GM19455 (cell line): ENCODE measurements at regions not wholly inside any gene's neighbourhood (a gene's known extent, or its start where the extent isn't known, plus 50 kb on each side); places are given as distances from the start of the nearest gene placed in this dataset.

ENCODE experiments used
- ATAC-seq: cut with Tn5 transposase; IDR thresholded peaks from one replicate; pipeline ENCODE4 v1.9.1; 2021; ENCODE audit not compliant: unreplicated experiment

GRCh38 chr7:21198921-21199320 is 229.0 kb upstream of the SP4 start:
- ATAC-seq: no peak

DNA sequence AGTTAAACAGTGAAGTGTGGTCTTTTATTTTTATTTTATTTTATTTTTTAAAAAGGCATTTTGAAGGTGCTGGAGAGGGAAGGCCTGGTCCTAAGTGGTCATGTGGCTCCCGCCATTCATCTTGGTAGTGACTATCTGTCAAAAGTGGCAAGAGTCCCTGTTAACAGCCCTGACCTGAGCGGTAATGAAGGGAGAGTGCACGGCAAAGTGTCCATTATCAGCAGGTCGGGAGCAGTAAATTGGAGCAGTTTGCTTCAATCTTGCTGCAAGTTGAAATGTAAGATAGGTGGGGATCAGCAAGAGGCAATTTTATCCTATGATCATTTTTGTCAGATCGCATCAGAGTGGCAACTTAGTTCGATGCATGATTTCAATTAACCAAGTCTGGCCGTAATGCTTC is 227.4 kb upstream of the SP4 start:
- no peak for ATAC-seq

DNA sequence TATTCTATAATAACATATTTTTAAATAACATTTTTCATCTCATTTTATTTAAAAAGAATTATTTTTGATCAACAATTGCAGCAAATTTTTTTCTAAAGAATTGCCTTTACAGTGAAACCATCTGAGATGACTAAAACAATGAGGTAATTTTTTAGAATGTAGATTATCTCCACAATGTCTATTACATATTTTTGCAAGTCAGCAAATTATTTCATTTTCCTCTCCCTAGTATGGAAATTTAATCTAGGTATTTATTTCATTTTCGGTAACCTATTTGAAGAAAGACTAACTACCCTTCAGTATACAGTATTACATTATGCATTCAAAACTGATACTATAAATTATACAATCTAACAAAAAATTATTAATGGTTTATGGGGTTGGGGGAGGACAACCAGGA is 213.2 kb upstream of the SP4 start:
- no peak for ATAC-seq

DNA sequence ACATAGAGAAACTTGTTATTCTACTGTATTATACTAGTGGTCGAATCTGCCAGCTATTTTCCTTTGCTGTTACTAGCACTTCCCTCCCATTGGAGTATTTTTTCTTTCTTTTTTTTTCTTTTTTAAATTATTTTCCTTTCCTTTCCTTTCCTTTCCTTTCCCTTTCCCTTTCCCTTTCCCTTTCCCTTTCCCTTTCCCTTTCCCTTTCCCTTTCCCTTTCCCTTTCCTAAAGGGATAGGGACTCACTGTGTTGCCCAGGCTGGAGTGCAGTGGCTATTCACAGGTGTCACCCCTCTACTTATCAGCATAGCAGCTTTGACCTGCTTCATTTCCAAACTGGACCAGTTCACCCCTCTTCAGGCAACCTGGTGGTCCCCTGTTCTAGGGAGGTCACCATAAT is 212.6 kb upstream of the SP4 start:
- ATAC-seq: no peak

DNA sequence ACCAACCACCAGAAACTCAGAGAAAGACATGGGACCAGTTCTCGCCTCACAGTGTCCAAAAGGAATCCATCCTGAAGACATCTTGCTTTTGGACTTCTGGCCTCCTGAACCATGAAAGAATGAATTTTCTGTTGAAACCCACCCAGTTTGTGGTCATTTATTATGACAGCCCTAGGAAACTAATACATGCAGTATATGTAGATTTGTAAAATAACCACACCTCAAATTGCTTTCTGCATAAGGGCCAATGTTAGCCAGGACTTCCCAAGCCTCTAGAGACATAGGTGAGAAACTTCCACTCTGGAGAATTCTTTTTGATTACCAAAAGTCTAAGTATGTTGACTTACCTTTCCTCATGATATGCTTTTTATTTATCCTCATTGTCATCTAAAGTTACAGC is 210.5 kb upstream of the SP4 start:
- no peak for ATAC-seq

DNA sequence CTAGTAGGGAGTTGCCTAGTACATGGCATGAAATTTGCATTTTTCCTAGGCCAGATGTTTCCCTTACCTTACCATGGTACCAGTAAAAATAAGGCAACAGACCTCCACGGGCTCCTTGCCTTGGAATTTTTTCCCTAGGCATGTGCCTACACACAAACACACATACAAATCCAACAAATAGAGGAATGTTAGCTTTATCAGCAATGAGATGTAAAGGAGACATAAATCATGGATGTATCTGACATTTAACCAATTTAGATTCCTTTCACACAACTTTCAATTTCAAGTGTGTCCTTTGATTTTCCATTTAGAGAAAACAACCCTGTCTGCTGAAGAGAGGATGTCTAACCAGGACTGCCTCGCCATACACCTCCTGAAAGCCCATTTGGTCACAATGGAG is 209.7 kb upstream of the SP4 start:
- ATAC-seq: no peak

DNA sequence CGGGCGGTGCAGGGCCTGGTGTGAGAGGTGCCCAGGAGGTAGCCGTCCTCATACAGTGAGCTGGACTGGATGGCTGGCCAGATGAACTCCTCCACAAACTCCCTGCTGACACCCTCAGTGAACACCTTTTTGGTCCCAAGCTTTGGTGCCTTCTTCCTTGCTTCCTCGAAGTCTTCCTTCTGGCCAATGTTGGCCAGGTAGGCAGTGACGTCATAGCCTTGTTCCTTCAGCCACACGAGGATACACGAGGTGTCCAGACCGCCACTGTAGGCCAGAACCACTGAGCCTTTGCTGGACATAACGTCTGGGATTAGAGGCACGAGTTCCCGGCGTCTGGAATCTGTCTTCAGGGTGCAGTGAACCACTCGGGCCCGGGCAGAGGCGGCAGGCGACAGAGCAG is 206.8 kb upstream of the SP4 start:
- no peak for ATAC-seq

DNA sequence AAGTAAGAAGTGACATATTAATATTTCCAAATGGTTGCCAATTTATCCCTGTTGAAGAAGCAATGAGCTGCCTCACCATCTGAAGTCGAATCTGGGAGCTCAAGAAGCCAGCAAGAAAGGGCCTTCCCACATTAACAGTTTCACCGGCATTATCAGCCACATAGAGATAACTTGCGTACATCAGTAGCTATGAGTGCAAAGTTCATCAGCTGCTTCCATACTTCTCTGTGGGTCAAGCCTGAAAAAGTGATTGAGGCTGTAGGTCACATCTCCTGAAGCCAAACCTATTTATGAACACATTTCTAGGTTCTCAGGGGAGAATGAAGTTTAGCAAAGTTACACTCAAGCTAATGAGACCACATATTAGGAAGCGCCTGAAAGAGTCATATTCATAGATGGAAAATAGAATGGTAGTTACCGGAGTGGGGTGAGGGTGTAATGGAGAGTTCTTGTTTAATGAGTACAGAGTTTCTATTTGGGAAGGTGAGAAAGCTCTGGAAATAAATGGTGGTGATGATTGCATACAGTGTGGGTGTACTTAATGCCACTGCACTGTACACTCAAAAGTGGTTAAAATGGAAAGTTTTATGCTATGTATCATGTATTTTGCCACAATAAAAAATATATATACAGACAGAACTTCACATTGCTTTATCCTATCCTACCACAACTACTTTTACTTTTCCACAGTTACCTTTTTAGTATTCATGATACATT is 189.3 kb upstream of the SP4 start:
- ATAC-seq: no peak

GRCh38 chr7:21243265-21243664 is 184.6 kb upstream of the SP4 start:
- ATAC-seq: no peak

DNA sequence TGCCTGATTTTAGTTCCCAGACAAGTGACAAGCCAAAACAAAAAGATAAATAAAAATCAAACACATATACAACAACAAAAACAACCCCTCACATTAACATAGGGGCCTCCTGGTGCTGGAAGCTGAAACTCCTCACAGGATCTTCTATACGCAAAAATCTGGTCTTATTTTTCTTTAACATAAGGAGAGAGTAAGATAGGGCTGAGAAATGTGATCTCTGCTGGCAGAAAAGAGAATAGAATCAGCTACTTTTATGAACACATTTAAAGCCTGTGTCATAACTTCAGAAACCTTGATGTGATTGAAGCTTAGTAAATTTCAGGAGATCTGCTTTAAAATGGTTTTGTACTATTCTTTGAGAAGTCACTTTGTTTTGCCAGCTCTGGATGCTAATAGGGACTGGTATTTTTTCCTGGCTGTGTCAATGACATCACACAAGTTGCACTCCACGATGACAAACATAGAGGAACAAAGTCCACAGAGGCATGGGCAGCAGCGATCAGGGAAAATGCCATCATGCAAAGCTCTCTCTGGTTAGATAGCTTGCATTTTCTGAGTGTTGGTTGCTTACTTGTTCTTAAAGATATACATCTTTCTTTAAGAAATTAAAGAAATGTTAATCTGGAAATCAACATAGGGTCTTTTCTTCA is 176.6 kb upstream of the SP4 start:
- no peak for ATAC-seq

- peak; percentile 53 for ATAC-seq
Measured at GRCh38 chr7:21253740-21254687, 173.9 kb upstream of the SP4 start.

GRCh38 chr7:21256310-21256877 is 171.5 kb upstream of the SP4 start:
- no peak for ATAC-seq

DNA sequence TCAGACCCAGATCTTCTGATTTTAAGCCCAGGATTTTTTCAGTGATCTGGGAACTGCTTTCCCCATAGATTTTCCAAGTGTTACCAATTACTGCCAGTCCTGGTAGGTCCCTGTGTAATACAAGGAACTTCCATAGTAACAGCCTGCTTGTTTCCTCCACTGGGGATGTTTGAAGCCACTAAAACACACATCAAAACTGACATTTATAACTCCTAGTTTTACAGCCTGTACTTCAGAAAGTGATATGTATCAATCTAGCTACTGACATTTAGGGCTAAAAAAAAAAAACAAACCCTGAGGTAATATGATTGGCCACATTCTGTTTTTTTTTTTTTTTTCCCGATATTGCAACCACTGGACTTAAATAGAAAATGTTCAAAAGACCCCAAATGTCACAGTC is 166.9 kb upstream of the SP4 start:
- no peak for ATAC-seq

GRCh38 chr7:21261627-21262594 is 166.0 kb upstream of the SP4 start:
- ATAC-seq: peak; percentile 88

GRCh38 chr7:21269021-21269420 is 158.9 kb upstream of the SP4 start:
- ATAC-seq: no peak

GRCh38 chr7:21276471-21277035 is 151.3 kb upstream of the SP4 start:
- no peak for ATAC-seq

GRCh38 chr7:21278944-21279343 is 148.9 kb upstream of the SP4 start:
- no peak for ATAC-seq

DNA sequence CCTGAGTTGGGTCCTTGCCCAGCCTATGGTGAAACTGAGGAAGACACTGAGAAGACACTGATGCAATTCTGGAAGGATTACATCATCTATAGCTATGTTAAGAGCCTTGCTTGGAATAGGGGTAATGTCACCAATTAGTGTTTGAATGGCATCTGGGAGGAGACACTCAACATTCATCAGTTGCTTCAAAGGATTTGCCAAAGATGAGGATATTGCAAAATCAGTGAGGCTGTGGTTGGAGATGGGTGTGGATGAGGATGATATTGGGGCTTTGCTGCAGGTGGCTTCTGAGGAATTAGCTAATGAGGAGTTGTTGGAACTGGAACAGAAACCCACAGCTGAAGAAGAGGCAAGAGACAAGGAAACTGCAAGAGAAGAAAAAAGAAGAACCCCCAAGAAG is 146.7 kb upstream of the SP4 start:
- ATAC-seq: no peak

DNA sequence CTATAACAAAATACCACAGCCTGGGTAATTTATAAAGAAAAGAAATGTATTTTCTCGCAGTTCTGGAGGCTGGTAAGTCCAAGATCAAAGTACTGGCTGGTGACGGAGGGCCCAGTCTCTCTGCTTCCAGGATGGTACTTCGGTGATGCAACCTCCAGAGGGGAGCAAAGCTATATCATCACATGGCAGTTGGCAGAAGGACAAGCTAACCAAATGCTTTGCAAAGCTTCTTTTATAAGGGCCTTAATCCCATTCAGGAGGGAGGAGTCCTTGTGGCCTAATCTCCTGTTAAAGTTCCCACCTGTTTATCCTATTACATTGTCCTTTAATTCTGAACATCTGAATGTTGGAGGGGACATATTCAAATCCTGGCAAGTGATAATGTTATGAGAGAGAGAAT is 134.1 kb upstream of the SP4 start:
- no peak for ATAC-seq

- no peak for ATAC-seq
Measured at GRCh38 chr7:21299766-21300165, 128.1 kb upstream of the SP4 start.
